GM19025 (cell line): ENCODE measurements at regions not wholly inside any gene's neighbourhood (a gene's known extent, or its start where the extent isn't known, plus 50 kb on each side); places are given as distances from the start of the nearest gene placed in this dataset.

Source experiments
- ATAC-seq: cut with Tn5 transposase; IDR thresholded peaks from one replicate; pipeline ENCODE4 v1.9.1; 2021; ENCODE audit warnings: mild to moderate bottlenecking, low read depth, moderate library complexity; ENCODE audit not compliant: unreplicated experiment

DNA sequence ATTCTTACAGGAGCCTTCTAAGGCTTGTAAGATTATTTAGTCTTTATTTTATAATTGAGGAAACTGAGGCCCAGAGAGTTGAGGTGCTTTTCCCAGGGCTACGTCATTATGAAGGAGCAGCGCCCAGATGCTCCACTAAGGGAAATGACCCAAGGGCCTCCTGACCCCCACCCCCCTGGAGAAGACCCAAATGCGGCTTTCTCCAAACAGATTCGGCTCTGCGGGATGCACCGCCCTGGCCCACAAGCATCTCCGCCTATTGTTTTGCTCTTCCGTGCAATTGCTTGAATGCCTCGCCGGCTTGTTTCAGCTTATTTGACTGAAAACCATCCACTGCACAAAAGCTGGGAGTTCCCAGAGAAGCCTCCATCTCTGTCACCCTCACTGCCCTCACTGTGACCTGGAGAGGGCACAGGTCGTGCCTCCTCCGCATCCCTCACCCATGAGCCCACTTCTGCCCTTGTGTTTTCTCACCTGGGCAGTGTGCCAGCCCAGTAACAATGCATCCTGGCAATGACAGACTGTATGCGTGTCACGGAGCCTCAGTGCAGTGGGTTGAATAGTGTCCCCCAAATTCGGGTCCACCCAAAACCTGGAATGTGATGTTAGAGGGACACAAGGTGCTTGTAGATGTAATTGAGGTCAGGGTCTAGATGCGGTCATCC is 790.2 kb downstream of the TBC1D22A start:
- no peak for ATAC-seq

GRCh38 chr22:47552024-47552423 is 789.6 kb downstream of the TBC1D22A start:
- ATAC-seq: no peak

GRCh38 chr22:47551431-47551775 is 789.0 kb downstream of the TBC1D22A start:
- ATAC-seq: no peak

- ATAC-seq: no peak
Observed at GRCh38 chr22:47550524-47551430, 788.3 kb downstream of the TBC1D22A start.

GRCh38 chr22:47549741-47550340 is 787.4 kb downstream of the TBC1D22A start:
- ATAC-seq: no peak

DNA sequence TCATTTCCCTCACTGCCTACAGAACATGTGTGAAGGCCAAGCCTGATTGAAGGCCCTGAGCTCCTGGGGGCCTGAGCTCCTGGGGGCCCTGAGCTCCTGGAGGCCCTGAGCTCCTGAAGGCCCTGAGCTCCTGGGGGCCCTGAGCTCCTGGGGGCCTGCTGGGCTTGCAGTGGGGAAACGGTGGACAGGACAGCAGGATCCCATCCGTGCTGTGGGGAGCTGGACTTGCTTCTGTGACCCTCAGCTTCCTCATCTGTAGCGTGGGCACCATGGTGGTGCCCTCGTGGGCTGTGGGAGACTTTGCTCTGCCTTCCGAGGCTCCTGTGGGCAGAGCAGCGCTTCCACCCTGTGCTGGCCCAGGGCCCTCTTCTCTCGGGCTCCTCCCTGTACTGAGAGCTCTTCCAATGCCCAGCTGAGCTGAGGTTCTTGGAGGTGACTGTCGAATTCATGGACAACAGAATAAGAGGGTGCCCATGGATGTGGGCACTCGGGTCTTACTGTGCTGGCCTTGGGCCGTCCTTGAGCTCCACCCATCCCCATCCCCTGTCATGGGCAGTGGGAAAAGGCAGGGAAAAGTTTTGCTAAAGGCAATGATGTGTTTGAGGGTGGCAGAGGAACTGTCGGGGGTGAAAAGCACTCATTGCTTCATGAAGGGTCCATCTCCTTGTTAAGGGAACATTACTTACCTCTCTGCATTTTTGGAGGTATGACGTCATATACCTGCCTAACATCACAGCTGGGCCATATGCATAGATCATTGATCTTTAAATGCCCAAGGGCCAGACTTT is 786.7 kb downstream of the TBC1D22A start:
- ATAC-seq: no peak

GRCh38 chr22:47547881-47548650 is 785.6 kb downstream of the TBC1D22A start:
- ATAC-seq: no peak

GRCh38 chr22:47547239-47547661 is 784.8 kb downstream of the TBC1D22A start:
- no peak for ATAC-seq

GRCh38 chr22:47544696-47545095 is 782.2 kb downstream of the TBC1D22A start:
- ATAC-seq: no peak

DNA sequence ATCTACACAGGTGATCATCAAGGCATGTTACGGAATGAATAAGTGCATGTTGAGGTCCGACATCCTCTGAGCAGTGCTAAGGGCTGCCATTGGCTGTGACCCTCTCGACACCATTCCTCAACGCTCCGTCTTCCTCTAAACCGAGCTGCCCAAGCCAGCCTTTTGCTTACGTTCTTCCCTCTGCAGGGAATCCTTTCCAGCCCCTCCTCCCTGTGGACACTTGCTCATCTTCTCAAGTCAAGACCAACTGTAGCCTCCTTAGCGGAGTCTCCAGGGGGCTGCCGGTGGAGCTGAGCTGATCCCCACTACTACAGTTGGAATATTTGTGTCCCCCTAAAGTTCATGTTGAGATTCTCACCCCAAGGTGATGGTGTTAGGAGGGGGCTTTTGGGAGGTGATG is 781.0 kb downstream of the TBC1D22A start:
- ATAC-seq: no peak

DNA sequence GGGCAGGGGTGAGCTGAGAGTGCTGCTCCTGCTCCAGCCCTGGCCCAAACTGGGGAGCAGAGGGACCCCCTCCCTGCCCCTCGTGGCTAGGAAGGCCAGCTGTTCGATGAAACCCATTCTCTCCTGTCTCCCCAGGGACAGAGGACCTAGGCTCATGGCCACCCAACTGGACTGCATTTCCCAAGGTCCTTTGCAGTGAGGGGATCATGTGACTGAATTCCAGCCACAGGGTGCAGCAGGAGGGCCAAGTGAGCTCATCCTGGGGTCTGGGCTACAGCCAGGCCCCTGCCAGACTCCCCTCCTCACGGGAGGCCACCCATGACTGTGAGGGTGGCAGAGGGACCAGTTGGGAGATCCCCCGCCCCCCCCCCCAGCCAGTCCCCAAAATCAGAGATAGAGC is 777.6 kb downstream of the TBC1D22A start:
- ATAC-seq: no peak

DNA sequence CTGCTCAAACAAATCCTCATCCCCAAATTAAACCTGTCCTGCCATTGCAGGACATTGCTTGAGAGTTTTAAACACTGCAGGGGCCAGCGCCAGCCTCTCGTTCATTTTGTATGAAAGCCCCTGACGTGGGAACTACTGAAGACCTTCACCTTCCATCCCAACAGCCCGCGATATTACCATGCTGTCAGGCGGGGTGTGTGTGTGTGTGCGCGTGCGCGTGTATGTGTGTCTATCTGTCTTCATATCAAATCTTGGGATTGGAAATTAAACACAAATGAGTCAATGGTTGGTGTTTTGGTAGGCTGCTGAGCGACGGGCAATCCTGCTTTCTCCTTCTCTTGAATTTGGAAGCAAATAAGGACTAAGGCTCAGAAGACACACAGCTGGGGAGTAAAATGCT is 776.9 kb downstream of the TBC1D22A start:
- no peak for ATAC-seq

GRCh38 chr22:47535681-47536080 is 773.2 kb downstream of the TBC1D22A start:
- no peak for ATAC-seq

- no peak for ATAC-seq
Observed at GRCh38 chr22:47534804-47535410, 772.5 kb downstream of the TBC1D22A start.

DNA sequence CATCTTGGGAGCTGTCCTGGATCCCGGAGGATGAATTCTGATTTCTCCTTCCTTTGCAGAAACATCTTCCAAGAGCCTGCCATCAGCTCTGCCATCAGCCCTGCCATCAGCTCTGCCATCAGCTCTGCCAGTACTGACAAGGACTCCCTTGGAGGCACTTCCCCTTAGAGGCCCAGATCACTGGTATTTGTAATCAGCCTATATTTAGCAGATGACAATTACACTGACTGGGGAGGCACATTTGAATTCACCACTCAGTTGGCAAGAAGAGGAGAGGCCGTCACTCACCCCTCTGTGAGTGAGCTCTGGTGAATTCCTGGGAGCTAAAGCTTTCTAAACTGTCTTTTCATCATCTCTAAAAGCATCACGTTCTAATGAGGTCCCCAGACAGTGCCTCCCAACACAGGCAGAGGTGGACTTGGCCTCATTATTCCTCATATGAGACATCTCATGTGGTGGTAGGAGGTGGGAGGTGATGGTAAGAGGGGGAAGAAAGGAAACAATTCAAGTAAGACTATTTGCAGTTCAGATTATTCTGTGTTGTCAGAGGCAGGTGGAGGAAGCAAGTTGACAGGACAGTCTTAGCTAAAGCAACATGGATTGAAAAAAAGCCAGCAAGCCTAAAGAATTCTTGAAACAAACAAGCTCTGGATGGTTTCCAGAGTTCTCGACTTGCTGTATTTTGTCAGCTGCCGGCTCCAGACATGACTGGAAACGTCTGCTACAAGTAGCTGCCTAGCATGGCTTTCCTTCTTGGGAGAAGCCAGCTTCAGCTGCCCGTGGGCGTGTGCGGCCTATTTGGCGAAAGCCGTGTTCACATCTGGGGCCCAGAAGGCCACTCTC is 771.7 kb downstream of the TBC1D22A start:
- ATAC-seq: no peak

- no peak for ATAC-seq
Observed at GRCh38 chr22:47517062-47517461, 754.6 kb downstream of the TBC1D22A start.

DNA sequence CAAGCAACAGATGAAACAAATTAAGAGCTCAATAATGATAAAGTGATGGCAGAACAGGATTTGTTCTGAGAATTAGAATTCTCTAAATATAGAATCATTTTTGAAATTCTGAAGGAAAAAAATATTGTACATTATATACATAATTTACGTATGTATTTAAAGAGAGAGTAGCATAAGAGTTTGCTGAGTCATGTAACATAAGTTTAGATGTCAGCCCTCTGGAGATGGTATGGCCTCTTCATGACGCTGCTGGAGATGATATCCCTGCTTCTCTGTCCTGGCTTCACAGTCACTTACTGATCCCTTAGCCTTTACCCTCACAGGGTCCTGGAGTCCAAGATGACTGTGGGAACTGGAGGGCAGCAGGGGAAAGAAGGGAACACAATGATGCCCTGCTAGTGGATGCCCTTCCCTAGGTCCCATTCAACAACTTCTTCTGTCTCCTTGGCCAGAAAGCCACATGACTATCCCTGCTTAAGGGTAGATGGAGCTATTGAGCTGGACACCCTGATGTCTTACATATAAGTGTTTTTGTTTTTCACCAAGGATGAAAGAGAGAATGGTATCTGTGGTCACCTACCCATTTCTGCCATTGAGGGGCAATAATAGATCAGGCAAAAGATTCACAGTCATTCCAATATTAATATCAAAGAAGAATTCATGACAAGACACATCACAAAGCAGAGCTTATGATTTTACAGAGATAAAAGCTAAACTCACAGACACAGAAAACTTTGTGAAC is 753.1 kb downstream of the TBC1D22A start:
- no peak for ATAC-seq

DNA sequence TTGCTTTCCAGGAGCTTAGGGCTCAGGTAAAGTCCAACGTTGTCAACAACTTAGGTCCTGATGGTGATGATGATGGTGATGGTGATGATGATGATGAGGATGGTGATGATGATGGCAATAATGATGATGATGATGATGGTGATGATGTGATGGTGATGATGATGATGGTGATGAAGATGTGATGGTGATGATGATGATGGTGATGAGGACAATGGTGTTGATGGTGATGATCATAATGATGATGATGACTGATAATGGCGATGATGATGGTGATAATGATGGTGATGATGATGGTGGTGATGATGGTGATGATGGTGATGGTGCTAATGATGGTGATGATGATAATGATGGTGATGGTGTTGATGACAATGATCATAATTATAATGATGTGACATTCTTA is 750.2 kb downstream of the TBC1D22A start:
- no peak for ATAC-seq
